Stomach (tissue), 8 donors: ENCODE measurements at regions not wholly inside any gene's neighbourhood (a gene's known extent, or its start where the extent isn't known, plus 50 kb on each side); places are given as distances from the start of the nearest gene placed in this dataset.

Experiments used
- DNase-seq, 2 donors: peaks; one replicate each; pipeline versions ENCODE4 v3.0.0 to v3.0.0-alpha.2; 2013 to 2019
- H3K27ac ChIP-seq, 5 donors: fragments of 200-600 bp in 4 of 5; sonication (generic) in 4 of 5; one replicate each; pipeline ENCODE4 v1.5.1; 2013 to 2019; ENCODE audit warnings: mild to moderate bottlenecking in 1 of 5, moderate library complexity in 1 of 5
- H3K27me3 ChIP-seq, 3 donors: fragments of 200-600 bp; sonication (generic); one replicate each; pipeline ENCODE4 v1.5.1; 2017 to 2019; ENCODE audit warnings: mixed run types in 1 of 3
- H3K36me3 ChIP-seq, 4 donors: fragments of 200-600 bp; sonication (generic); 1 replicate in 3 of 4; 2 replicates in 1 of 4; pipeline ENCODE4 v1.5.1; 2016 to 2019
- H3K4me1 ChIP-seq, 4 donors: fragments of 200-600 bp; sonication (generic); one replicate each; pipeline ENCODE4 v1.5.1; 2016 to 2019
- H3K4me3 ChIP-seq, 4 donors: fragments of 200-600 bp; sonication (generic) in 3 of 4; one replicate each; pipeline ENCODE4 v1.5.1; 2016 to 2019; ENCODE audit warnings: mild to moderate bottlenecking in 1 of 4
- H3K9me3 ChIP-seq, 4 donors: fragments of 200-600 bp; sonication (generic); one replicate each; pipeline ENCODE4 v1.5.1; 2016 to 2019
- CTCF ChIP-seq, 7 experiments: fragments of 450-650 bp in 4 of 7; fragments of 200-600 bp in 3 of 7; sonication (generic) in 3 of 7; IDR thresholded peaks; one replicate each; pipeline ENCODE4 v1.5.1; 2016 to 2019; ENCODE audit warnings: antibody characterized with exemption in 7 of 7, control low read depth in 2 of 7, mild to moderate bottlenecking in 1 of 7
- EP300 ChIP-seq: sonication (generic); formaldehyde crosslinking; IDR thresholded peaks from one replicate; pipeline ENCODE4 v1.6.1; 2017; ENCODE audit warnings: antibody characterized with exemption
- POLR2A ChIP-seq, 4 donors: fragments of 450-650 bp; IDR thresholded peaks; one replicate each; pipeline ENCODE4 v1.6.1; 2016; ENCODE audit warnings: antibody characterized with exemption in 4 of 4, control low read depth in 2 of 4, mild to moderate bottlenecking in 1 of 4, moderate library complexity in 1 of 4
- POLR2AphosphoS5 ChIP-seq, 3 donors: sonication (generic); formaldehyde crosslinking; IDR thresholded peaks; one replicate each; pipeline ENCODE4 v1.6.1; 2016; ENCODE audit warnings: antibody characterized with exemption in 3 of 3
- WGBS, 5 donors: extraction: QIAGEN DNeasy Blood & Tissue Kit in 3 of 5; methylation state at CpG; one replicate each; pipeline versions ENCODE4 v1.1.5 to v1.1.7; 2013 to 2018; 5-methylcytosine and 5-hydroxymethylcytosine counted together
- intact Hi-C: fragments of 100-400 bp; cut with DNase I; formaldehyde crosslinking; loops from one replicate; pipeline ENCODE4 v1.15.1; 2023; ENCODE audit warnings: low total_unique reads
- donor health status: healthy with polysubstance abuse.
- donor health status: Bipolar disorder and iron deficiency.
- donor health status: healthy.

GRCh38 chr2:18771212-18771611, 181.8 kb upstream of the NT5C1B start:
- no peaks in the 10 kb centered on the region for H3K36me3 ChIP-seq
- TF ChIP-seq EP300 (no peak), POLR2A (IDR thresholded peaks at IDR 0.05) (no peak), POLR2AphosphoS5 (IDR thresholded peaks at IDR 0.05) (no peak), CTCF (IDR thresholded peaks at IDR 0.05) (no peak)
- H3K4me1 ChIP-seq = no peaks in the 10 kb centered on the region
- H3K27ac ChIP-seq = no peak overlapping the region
- H3K27me3 ChIP-seq = no peaks in the 10 kb centered on the region
- peaks cover 0 to 7% (median 3%) of the 10 kb centered on the region in 4 donors for H3K9me3 ChIP-seq
- intact Hi-C loops = no loop called here
- WGBS, 5 donors = 56 to 86% (median 76%) methylated on average over 1 of the region's 1 CpG
- DNase-seq = no peak
- H3K4me3 ChIP-seq = no peak overlapping the region

GRCh38 chr2:18763338-18763737, 174.0 kb upstream of the NT5C1B start:
- 56 to 77% (median 74%) methylated on average over 1 of the region's 1 CpG for WGBS, 5 donors

GRCh38 chr2:18762667-18763066, 173.3 kb upstream of the NT5C1B start:
- no peaks in the 10 kb centered on the region for H3K27me3 ChIP-seq
- TF ChIP-seq CTCF (IDR thresholded peaks at IDR 0.05) (no peak), POLR2A (IDR thresholded peaks at IDR 0.05) (no peak), EP300 (no peak), POLR2AphosphoS5 (IDR thresholded peaks at IDR 0.05) (no peak)
- no peaks in the 10 kb centered on the region for H3K36me3 ChIP-seq
- no peak overlapping the region for H3K4me3 ChIP-seq
- no peak overlapping the region for H3K27ac ChIP-seq
- no peak for DNase-seq
- H3K9me3 ChIP-seq = no peaks in the 10 kb centered on the region
- intact Hi-C loops = no loop called here
- 6 to 17% (median 12%) methylated on average over 1 of the region's 1 CpG for WGBS, 5 donors
- peaks cover 0 to 19% (median 11%) of the 10 kb centered on the region in 4 donors for H3K4me1 ChIP-seq

More at GRCh38 chr2:18763338-18763737, 174.0 kb upstream of the NT5C1B start:
- Histone ChIP-seq H3K9me3 (peaks cover 0 to under 1% (median 0%) of the 10 kb centered on the region in 4 donors), H3K27me3 (no peaks in the 10 kb centered on the region), H3K36me3 (no peaks in the 10 kb centered on the region), H3K27ac (no peak overlapping the region), H3K4me3 (no peak overlapping the region), H3K4me1 (peaks cover 0 to 19% (median 11%) of the 10 kb centered on the region in 4 donors)
- intact Hi-C loops = no loop called here
- TF ChIP-seq EP300 = no peak
- peak in 1 of 2 donors; percentile 18 for DNase-seq

GRCh38 chr2:18754286-18754685, 164.9 kb upstream of the NT5C1B start:
- H3K9me3 ChIP-seq = no peaks in the 10 kb centered on the region
- no peaks in the 10 kb centered on the region for H3K27me3 ChIP-seq
- no peak for DNase-seq
- peaks cover 0 to 25% (median 11%) of the 10 kb centered on the region in 4 donors for H3K4me1 ChIP-seq
- H3K36me3 ChIP-seq = no peaks in the 10 kb centered on the region
- WGBS, 5 donors = 89 to 96% (median 94%) methylated on average over 1 of the region's 1 CpG
- no peak overlapping the region for H3K27ac ChIP-seq
- no peak for TF ChIP-seq CTCF (IDR thresholded peaks at IDR 0.05)
- no peak for TF ChIP-seq EP300
- no peak for TF ChIP-seq POLR2AphosphoS5 (IDR thresholded peaks at IDR 0.05)
- no peak for TF ChIP-seq POLR2A (IDR thresholded peaks at IDR 0.05)
- intact Hi-C loops = loop anchor here (5.0 kb wide), 1 partner anchor 1108 kb away; no protein-coding TSS in a partner anchor
- no peak overlapping the region for H3K4me3 ChIP-seq

GRCh38 chr2:18753722-18754121, 164.4 kb upstream of the NT5C1B start:
- Histone ChIP-seq H3K27ac (no peak overlapping the region), H3K4me3 (no peak overlapping the region), H3K36me3 (no peaks in the 10 kb centered on the region), H3K27me3 (no peaks in the 10 kb centered on the region), H3K9me3 (no peaks in the 10 kb centered on the region), H3K4me1 (peaks cover 0 to 25% (median 11%) of the 10 kb centered on the region in 4 donors)
- 89 to 96% (median 94%) methylated on average over 4 of the region's 4 CpGs for WGBS, 5 donors
- intact Hi-C loops = loop anchor here (5.0 kb wide), 1 partner anchor 1109 kb away; no protein-coding TSS in a partner anchor
- no peak for DNase-seq
- TF ChIP-seq POLR2A (IDR thresholded peaks at IDR 0.05) (no peak), EP300 (no peak), POLR2AphosphoS5 (IDR thresholded peaks at IDR 0.05) (no peak), CTCF (IDR thresholded peaks at IDR 0.05) (no peak)
